HUES6 (cell line): ENCODE measurements at regions not wholly inside any gene's neighbourhood (a gene's known extent, or its start where the extent isn't known, plus 50 kb on each side); places are given as distances from the start of the nearest gene placed in this dataset.

Experiments
- H3K27ac ChIP-seq: 2 replicates; pipeline ENCODE4 v1.7.0; 2013; ENCODE audit warnings: low read depth, mild to moderate bottlenecking, low read length, inconsistent platforms
- H3K27me3 ChIP-seq: 2 replicates; pipeline ENCODE4 v1.6.1; 2013; ENCODE audit warnings: low read length; ENCODE audit not compliant: control insufficient read depth, insufficient read depth
- H3K36me3 ChIP-seq: 2 replicates; pipeline ENCODE4 v1.6.1; 2013; ENCODE audit warnings: low read length; ENCODE audit not compliant: control insufficient read depth, insufficient read depth
- H3K4me1 ChIP-seq: 2 replicates; pipeline ENCODE4 v1.6.1; 2013; ENCODE audit warnings: low read length; ENCODE audit not compliant: control insufficient read depth, insufficient read depth
- H3K4me3 ChIP-seq: 2 replicates; pipeline ENCODE4 v1.5.1; 2013; ENCODE audit warnings: low read depth, low read length
- H3K9ac ChIP-seq: one replicate; pipeline ENCODE4 v1.6.1; 2013; ENCODE audit warnings: mild to moderate bottlenecking, low read length
- H3K9me3 ChIP-seq: 2 replicates; pipeline ENCODE4 v1.6.1; 2013; ENCODE audit warnings: low read depth, low read length; ENCODE audit not compliant: control insufficient read depth, insufficient read depth

DNA sequence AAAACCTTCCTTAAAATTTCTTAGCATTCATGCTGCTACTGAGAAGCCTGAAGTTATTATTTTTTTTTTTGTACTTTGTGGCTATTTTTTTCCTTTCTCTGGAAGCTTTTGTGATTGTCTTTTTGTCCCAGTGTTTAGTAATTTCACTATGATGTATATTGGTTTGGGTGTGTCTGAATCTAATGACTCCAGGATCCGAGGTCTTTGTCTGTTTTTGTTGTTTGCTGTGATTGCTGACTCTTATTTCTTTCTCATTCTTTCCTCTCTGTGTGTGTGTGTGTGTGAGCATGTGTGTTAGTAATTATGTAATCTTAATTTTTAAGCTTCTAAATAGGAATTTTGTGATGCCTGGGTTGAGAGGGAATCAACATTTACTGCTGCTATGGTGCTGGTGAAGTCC, 152.0 kb downstream of the RAP2B start:
- H3K4me3 ChIP-seq: no peak overlapping the region
- no peak overlapping the region for H3K9ac ChIP-seq

GRCh38 chr3:153315781-153316180, 153.8 kb downstream of the RAP2B start:
- H3K4me1 ChIP-seq: no peaks in the 10 kb centered on the region
- H3K9me3 ChIP-seq: no peaks in the 10 kb centered on the region
- H3K9ac ChIP-seq: no peak overlapping the region
- no peak overlapping the region for H3K4me3 ChIP-seq
- no peaks in the 10 kb centered on the region for H3K27me3 ChIP-seq
- H3K27ac ChIP-seq: no peak overlapping the region
- no peaks in the 10 kb centered on the region for H3K36me3 ChIP-seq

More for the DNA sequence above, 152.0 kb downstream of the RAP2B start:
- Histone ChIP-seq H3K4me1 (no peaks in the 10 kb centered on the region), H3K27me3 (no peaks in the 10 kb centered on the region), H3K36me3 (no peaks in the 10 kb centered on the region), H3K27ac (no peak overlapping the region), H3K9me3 (no peaks in the 10 kb centered on the region)

DNA sequence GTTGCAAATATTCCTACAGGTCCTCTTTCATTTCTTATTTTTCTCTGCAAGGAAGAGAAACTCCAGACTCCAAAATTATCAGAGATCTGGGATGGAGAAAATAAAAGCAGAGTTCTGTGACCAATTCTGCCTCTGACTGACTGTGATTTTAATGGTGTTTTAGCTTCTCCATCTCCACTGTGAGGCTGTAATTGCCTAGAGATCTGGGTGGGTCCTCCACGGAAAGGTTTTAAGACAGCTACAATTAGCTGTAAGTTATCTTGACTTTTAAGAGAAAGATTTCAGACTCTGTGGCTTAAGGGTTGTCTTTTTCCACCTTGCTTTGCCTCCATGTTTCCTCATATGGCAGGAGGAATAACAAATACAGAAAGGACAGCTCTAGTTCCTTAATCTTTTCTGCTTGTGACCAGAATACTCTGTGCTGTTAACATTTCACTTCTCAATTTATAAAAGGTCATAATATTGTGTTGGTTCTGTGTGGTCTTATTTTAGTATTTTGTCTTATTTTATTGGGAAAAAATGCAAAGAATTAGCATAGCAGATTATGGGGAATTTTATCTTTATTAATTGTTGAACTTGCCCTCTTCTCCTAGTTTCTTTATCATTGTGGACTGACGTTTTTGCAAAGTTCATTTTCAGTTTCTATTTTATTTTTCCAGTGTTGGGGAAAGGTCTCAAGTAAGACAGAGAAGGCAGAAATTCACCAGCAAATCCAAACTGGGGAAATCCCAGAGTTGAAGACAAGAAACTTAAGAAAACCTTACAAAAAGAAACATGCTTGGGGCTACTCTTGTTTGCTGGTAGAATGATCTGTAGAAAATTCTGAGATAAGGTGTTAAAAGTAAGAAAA, 157.9 kb downstream of the RAP2B start:
- no peak overlapping the region for H3K4me3 ChIP-seq
- H3K27ac ChIP-seq: no peak overlapping the region
- H3K4me1 ChIP-seq: no peaks in the 10 kb centered on the region
- no peaks in the 10 kb centered on the region for H3K27me3 ChIP-seq
- no peaks in the 10 kb centered on the region for H3K9me3 ChIP-seq
- H3K36me3 ChIP-seq: no peaks in the 10 kb centered on the region
- H3K9ac ChIP-seq: no peak overlapping the region

GRCh38 chr3:153320585-153321128, 158.6 kb downstream of the RAP2B start:
- Histone ChIP-seq H3K4me1 (no peaks in the 10 kb centered on the region), H3K27ac (no peak overlapping the region), H3K4me3 (no peak overlapping the region), H3K9me3 (no peaks in the 10 kb centered on the region), H3K9ac (no peak overlapping the region), H3K27me3 (no peaks in the 10 kb centered on the region), H3K36me3 (no peaks in the 10 kb centered on the region)

- Histone ChIP-seq H3K36me3 (no peaks in the 10 kb centered on the region), H3K27ac (no peak overlapping the region), H3K9ac (no peak overlapping the region), H3K4me3 (no peak overlapping the region), H3K4me1 (no peaks in the 10 kb centered on the region), H3K27me3 (no peaks in the 10 kb centered on the region), H3K9me3 (no peaks in the 10 kb centered on the region)
These were observed 166.7 kb downstream of the RAP2B start for GRCh38 chr3:153328690-153329089.

- H3K4me3 ChIP-seq: no peak overlapping the region
- H3K4me1 ChIP-seq: no peaks in the 10 kb centered on the region
- no peak overlapping the region for H3K9ac ChIP-seq
- no peaks in the 10 kb centered on the region for H3K36me3 ChIP-seq
- H3K27ac ChIP-seq: no peak overlapping the region
- no peaks in the 10 kb centered on the region for H3K9me3 ChIP-seq
- H3K27me3 ChIP-seq: no peaks in the 10 kb centered on the region
These were observed 168.9 kb downstream of the RAP2B start for GRCh38 chr3:153330901-153331300.

GRCh38 chr3:153331676-153332075, 169.7 kb downstream of the RAP2B start:
- no peak overlapping the region for H3K27ac ChIP-seq
- H3K27me3 ChIP-seq: no peaks in the 10 kb centered on the region
- H3K9me3 ChIP-seq: no peaks in the 10 kb centered on the region
- no peak overlapping the region for H3K4me3 ChIP-seq
- H3K4me1 ChIP-seq: no peaks in the 10 kb centered on the region
- no peak overlapping the region for H3K9ac ChIP-seq
- no peaks in the 10 kb centered on the region for H3K36me3 ChIP-seq

DNA sequence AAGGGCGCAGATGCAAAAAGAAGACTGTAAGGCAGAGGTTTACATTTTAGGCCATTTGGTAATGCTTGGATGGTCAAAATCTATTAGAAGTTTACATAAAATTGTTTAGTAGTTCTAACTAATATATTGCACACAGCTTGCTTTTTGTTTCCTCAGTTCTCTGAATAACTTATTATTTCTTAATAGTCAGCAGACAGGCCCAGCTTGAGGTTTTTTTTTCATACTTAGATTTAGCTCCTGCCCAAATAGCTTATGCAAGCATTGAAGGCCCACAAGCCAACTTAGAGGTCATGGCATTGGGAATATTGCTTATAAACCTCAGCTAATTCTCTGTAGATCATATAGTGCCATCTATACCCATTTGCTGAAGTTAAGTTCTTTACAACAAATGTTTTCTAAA, 172.5 kb downstream of the RAP2B start:
- H3K4me1 ChIP-seq: no peaks in the 10 kb centered on the region
- H3K9ac ChIP-seq: no peak overlapping the region

DNA sequence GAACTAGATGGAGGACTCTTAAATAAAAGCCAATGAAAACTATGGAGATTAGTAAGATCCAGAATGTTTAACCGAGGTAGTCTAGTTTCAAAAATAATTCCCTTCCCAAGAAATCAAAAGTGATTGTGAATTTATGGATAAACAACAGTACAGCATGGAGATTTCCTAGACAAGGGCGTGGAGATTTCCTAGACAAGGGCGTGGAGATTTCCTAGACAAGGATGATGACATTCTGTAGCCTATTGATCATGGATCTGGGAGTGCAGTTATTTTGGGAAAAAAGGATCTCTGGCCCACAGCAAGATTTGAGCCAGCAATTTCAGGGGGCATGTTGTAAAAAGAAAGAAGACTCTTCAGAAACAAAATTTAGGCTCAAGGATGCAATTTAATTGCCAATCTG, 175.3 kb downstream of the RAP2B start:
- no peaks in the 10 kb centered on the region for H3K27me3 ChIP-seq
- no peaks in the 10 kb centered on the region for H3K4me1 ChIP-seq
- H3K9ac ChIP-seq: no peak overlapping the region
- H3K27ac ChIP-seq: no peak overlapping the region
- H3K9me3 ChIP-seq: peaks cover 30% of the 10 kb centered on the region
- no peak overlapping the region for H3K4me3 ChIP-seq
- H3K36me3 ChIP-seq: no peaks in the 10 kb centered on the region

More for the DNA sequence above, 172.5 kb downstream of the RAP2B start:
- peaks cover 8% of the 10 kb centered on the region; the same call in 1 of the 2 replicates for H3K9me3 ChIP-seq
- H3K27me3 ChIP-seq: no peaks in the 10 kb centered on the region
- no peak overlapping the region for H3K27ac ChIP-seq
- H3K4me3 ChIP-seq: no peak overlapping the region
- no peaks in the 10 kb centered on the region for H3K36me3 ChIP-seq

DNA sequence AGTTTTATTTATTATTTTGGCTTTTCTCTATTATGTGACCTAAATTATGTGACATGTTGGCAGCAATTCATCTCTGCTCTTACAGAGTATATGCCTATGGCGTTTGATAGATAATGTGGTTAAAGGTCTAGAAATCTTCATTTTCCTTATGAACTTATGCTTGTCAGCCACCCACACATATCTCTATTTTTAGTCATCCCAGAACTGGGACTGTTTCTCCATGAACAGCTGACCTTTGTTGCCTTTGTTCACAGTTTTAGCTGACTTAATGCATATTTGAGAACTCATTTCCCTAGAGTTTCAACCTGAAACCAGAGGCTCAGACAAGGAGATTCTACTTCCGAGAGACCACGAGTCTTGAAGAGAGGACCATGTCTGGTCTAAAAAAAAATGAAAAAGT, 176.5 kb downstream of the RAP2B start:
- Histone ChIP-seq H3K4me3 (no peak overlapping the region), H3K27me3 (no peaks in the 10 kb centered on the region), H3K9ac (no peak overlapping the region), H3K36me3 (no peaks in the 10 kb centered on the region), H3K4me1 (no peaks in the 10 kb centered on the region), H3K27ac (no peak overlapping the region), H3K9me3 (peaks cover 30% of the 10 kb centered on the region)

- peaks cover 30% of the 10 kb centered on the region for H3K9me3 ChIP-seq
- H3K9ac ChIP-seq: no peak overlapping the region
- no peak overlapping the region for H3K4me3 ChIP-seq
- no peak overlapping the region for H3K27ac ChIP-seq
- H3K4me1 ChIP-seq: no peaks in the 10 kb centered on the region
- no peaks in the 10 kb centered on the region for H3K27me3 ChIP-seq
- H3K36me3 ChIP-seq: no peaks in the 10 kb centered on the region
These were observed 177.0 kb downstream of the RAP2B start for GRCh38 chr3:153339065-153339464.
